GM19035 (cell line): ENCODE measurements at regions not wholly inside any gene's neighbourhood (a gene's known extent, or its start where the extent isn't known, plus 50 kb on each side); places are given as distances from the start of the nearest gene placed in this dataset.
"Not testable (repeated sequence)": the region's sequence is repeated elsewhere in the genome, so short reads cannot be mapped to it uniquely, and the experiment has no call there.

Experiments
- ATAC-seq: cut with Tn5 transposase; IDR thresholded peaks from one replicate; pipeline ENCODE4 v1.9.1; 2021; ENCODE audit not compliant: unreplicated experiment

GRCh38 chr5:89069591-89069990, 186.6 kb upstream of the MEF2C start:
- no peak for ATAC-seq

- no peak for ATAC-seq
Measured at GRCh38 chr5:89067362-89067761, 184.4 kb upstream of the MEF2C start.

GRCh38 chr5:89065919-89066318, 182.9 kb upstream of the MEF2C start:
- peak; percentile 85 for ATAC-seq

- no peak for ATAC-seq
Measured at GRCh38 chr5:89064736-89065135, 181.8 kb upstream of the MEF2C start.

- no peak for ATAC-seq
Measured at GRCh38 chr5:89064054-89064453, 181.1 kb upstream of the MEF2C start.

GRCh38 chr5:89060768-89061167, 177.8 kb upstream of the MEF2C start:
- ATAC-seq, result no peak

- ATAC-seq, result no peak
Measured at GRCh38 chr5:89059274-89059673, 176.3 kb upstream of the MEF2C start.

GRCh38 chr5:89055695-89056085, 172.7 kb upstream of the MEF2C start:
- no peak for ATAC-seq

- ATAC-seq, result no peak
Measured at GRCh38 chr5:89055015-89055694, 172.2 kb upstream of the MEF2C start.

- no peak for ATAC-seq
Measured at GRCh38 chr5:89053547-89053946, 170.6 kb upstream of the MEF2C start.

- ATAC-seq, result not testable (repeated sequence)
Measured at GRCh38 chr5:89050062-89050461, 167.1 kb upstream of the MEF2C start.

GRCh38 chr5:89047571-89047970, 164.6 kb upstream of the MEF2C start:
- no peak for ATAC-seq

GRCh38 chr5:89045216-89045615, 162.2 kb upstream of the MEF2C start:
- no peak for ATAC-seq

- ATAC-seq, result no peak
Measured at GRCh38 chr5:89044674-89045200, 161.8 kb upstream of the MEF2C start.

- no peak for ATAC-seq
Measured at GRCh38 chr5:89043676-89044075, 160.7 kb upstream of the MEF2C start.

- no peak for ATAC-seq
Measured at GRCh38 chr5:89042746-89043145, 159.8 kb upstream of the MEF2C start.

- ATAC-seq, result no peak
Measured at GRCh38 chr5:89041976-89042375, 159.0 kb upstream of the MEF2C start.

- no peak for ATAC-seq
Measured at GRCh38 chr5:89041249-89041779, 158.3 kb upstream of the MEF2C start.

GRCh38 chr5:89036704-89037489, 153.9 kb upstream of the MEF2C start:
- ATAC-seq, result no peak

GRCh38 chr5:89036166-89036565, 153.2 kb upstream of the MEF2C start:
- ATAC-seq, result no peak

GRCh38 chr5:89034588-89034987, 151.6 kb upstream of the MEF2C start:
- no peak for ATAC-seq

GRCh38 chr5:89030798-89031197, 147.8 kb upstream of the MEF2C start:
- ATAC-seq, result no peak
